K562 (cell line): ENCODE measurements at regions not wholly inside any gene's neighbourhood (a gene's known extent, or its start where the extent isn't known, plus 50 kb on each side); places are given as distances from the start of the nearest gene placed in this dataset.

Experiments used
- DMBX1 ChIP-seq: fragments of 250-450 bp; sonication (Bioruptor Pico); IDR thresholded peaks from 2 replicates; pipeline ENCODE4 v1.8.0; 2022; ENCODE audit warnings: inconsistent platforms, mild to moderate bottlenecking, moderate library complexity, borderline replicate concordance
- FOXK1 ChIP-seq: sonication (generic); formaldehyde crosslinking; IDR thresholded peaks from 2 replicates; pipeline ENCODE4 v1.8.0; 2022; ENCODE audit warnings: missing genetic modification reagents, mild to moderate bottlenecking, borderline replicate concordance
- FOXK2 ChIP-seq, 2 experiments: fragments of 450-650 bp; IDR thresholded peaks in 1 of 2; conservative IDR thresholded peaks in 1 of 2; 2 replicates each; pipeline ENCODE4 v1.6.1; 2016; ENCODE audit warnings: low read depth in 2 of 2, mild to moderate bottlenecking in 1 of 2
- GABPB2 ChIP-seq: fragments of 250-450 bp; sonication (Bioruptor Pico); conservative IDR thresholded peaks from 2 replicates; pipeline ENCODE4 v1.5.1; 2021; ENCODE audit warnings: mild to moderate bottlenecking
- HLTF ChIP-seq: fragments of 450-650 bp; IDR thresholded peaks from 2 replicates; pipeline ENCODE4 v1.6.1; 2016
- JUND ChIP-seq, 2 experiments: IDR thresholded peaks; 2 replicates in 1 of 2; 3 replicates in 1 of 2; pipeline ENCODE4 v1.6.1; 2011; ENCODE audit warnings: borderline replicate concordance in 2 of 2, low read depth in 2 of 2, low read length in 2 of 2, improper control_type of control experiment in 1 of 2, missing biosample characterization in 1 of 2, missing genetic modification characterization in 1 of 2, missing genetic modification reagents in 1 of 2
- MYC ChIP-seq, 2 experiments: fragments of 250-450 bp in 1 of 2; sonication (Bioruptor Pico) in 1 of 2; IDR thresholded peaks; 2 replicates each; pipeline versions ENCODE4 v1.5.1 to v1.6.1; 2012 to 2021; ENCODE audit warnings: low read depth in 2 of 2, borderline replicate concordance in 1 of 2, improper control_type of control experiment in 1 of 2, low read length in 1 of 2, mild to moderate bottlenecking in 1 of 2, moderate library complexity in 1 of 2
- NR2C2 ChIP-seq, 2 experiments: fragments of 200-800 bp in 1 of 2; sonication (Bioruptor generic) in 1 of 2; sonication (generic) in 1 of 2; formaldehyde crosslinking in 1 of 2; IDR thresholded peaks; 2 replicates each; pipeline versions ENCODE4 v1.6.1 to v1.8.0; 2016 to 2022; ENCODE audit warnings: mild to moderate bottlenecking in 1 of 2, missing compliant biosample characterization in 1 of 2, missing genetic modification characterization in 1 of 2, missing genetic modification reagents in 1 of 2
- RBM39 ChIP-seq: fragments of 200-400 bp; formaldehyde crosslinking; optimal IDR thresholded peaks from 2 replicates; pipeline ENCODE3; 2018; ENCODE audit warnings: low read depth, low read length
- SMAD1 ChIP-seq: fragments of 150-350 bp; IDR thresholded peaks from 2 replicates; pipeline ENCODE4 v1.6.1; 2014; ENCODE audit warnings: low read length, low read depth; ENCODE audit not compliant: partially characterized antibody
- ZBTB8A ChIP-seq: fragments of 450-650 bp; IDR thresholded peaks from 2 replicates; pipeline ENCODE4 v1.6.1; 2018; ENCODE audit warnings: mild to moderate bottlenecking, moderate library complexity; ENCODE audit not compliant: partially characterized antibody
- ZNF830 ChIP-seq: fragments of 250-450 bp; sonication (Bioruptor Pico); IDR thresholded peaks from 2 replicates; pipeline ENCODE4 v1.5.0; 2021; ENCODE audit warnings: mild to moderate bottlenecking
- TF ChIP-seq, protein P1 (sequence below), 2 experiments: fragments of 450-650 bp in 1 of 2; IDR thresholded peaks; 2 replicates each; pipeline ENCODE4 v1.6.1; 2011 to 2017; ENCODE audit warnings: low read depth in 2 of 2, antibody characterized with exemption in 1 of 2, borderline replicate concordance in 1 of 2, low read length in 1 of 2, mild to moderate bottlenecking in 1 of 2, mixed read lengths in 1 of 2; ENCODE audit not compliant: control insufficient read depth in 1 of 2
- TF ChIP-seq, protein P2 (sequence below): fragments of 450-650 bp; IDR thresholded peaks from 2 replicates; pipeline ENCODE4 v1.6.1; 2016
- TF ChIP-seq, protein P3 (sequence below): fragments of 250-450 bp; sonication (Bioruptor Pico); IDR thresholded peaks from 2 replicates; pipeline ENCODE4 v1.5.0; 2021
- TF ChIP-seq, protein P4 (sequence below), 2 experiments: fragments of 450-650 bp in 1 of 2; sonication (generic) in 1 of 2; formaldehyde crosslinking; conservative IDR thresholded peaks; 2 replicates each; pipeline versions ENCODE4 v1.4.0 to v1.8.1; 2020 to 2022; ENCODE audit warnings: mild to moderate bottlenecking in 1 of 2, missing genetic modification reagents in 1 of 2

DNA sequence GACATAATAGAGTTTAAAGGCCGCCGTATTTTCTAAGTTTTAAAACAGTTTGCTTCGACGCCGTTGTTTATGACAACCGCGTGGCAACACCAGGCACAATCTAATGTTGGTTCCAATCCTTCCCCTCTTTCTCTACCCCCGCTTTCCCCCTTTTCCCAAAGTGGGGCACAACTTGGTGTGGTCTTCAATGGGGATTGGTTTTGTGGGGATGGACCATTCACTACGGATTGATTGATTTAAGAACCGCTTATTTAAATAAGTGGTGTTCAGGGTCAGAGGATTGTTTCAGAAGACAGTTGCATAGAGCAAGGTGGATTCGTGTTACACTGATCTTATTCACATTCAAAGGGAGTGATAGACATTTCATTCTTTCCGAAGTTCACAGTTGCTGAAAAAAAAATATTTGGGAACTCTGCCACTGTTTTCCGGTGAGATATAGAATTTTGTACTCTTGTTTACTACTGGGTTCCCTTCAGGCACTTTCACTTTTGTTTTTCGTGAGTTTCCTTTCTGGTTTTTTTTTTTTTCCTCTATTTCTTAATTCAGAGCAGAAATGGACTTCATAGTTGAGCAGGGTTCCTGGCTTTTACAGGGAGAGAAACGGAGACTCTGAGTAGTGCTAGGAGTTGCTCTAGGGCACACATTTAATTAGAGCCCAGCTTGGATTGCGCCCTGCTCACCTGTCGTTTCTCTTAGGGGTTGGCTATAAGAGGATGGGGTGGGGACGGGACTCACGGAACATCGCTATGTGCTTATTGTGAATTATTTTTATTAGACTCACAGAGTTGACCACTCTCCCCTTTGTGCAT lies 79.6 kb upstream of the AK4 start (continued):
- TF ChIP-seq, protein P1, sequence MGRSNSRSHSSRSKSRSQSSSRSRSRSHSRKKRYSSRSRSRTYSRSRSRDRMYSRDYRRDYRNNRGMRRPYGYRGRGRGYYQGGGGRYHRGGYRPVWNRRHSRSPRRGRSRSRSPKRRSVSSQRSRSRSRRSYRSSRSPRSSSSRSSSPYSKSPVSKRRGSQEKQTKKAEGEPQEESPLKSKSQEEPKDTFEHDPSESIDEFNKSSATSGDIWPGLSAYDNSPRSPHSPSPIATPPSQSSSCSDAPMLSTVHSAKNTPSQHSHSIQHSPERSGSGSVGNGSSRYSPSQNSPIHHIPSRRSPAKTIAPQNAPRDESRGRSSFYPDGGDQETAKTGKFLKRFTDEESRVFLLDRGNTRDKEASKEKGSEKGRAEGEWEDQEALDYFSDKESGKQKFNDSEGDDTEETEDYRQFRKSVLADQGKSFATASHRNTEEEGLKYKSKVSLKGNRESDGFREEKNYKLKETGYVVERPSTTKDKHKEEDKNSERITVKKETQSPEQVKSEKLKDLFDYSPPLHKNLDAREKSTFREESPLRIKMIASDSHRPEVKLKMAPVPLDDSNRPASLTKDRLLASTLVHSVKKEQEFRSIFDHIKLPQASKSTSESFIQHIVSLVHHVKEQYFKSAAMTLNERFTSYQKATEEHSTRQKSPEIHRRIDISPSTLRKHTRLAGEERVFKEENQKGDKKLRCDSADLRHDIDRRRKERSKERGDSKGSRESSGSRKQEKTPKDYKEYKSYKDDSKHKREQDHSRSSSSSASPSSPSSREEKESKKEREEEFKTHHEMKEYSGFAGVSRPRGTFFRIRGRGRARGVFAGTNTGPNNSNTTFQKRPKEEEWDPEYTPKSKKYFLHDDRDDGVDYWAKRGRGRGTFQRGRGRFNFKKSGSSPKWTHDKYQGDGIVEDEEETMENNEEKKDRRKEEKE (IDR thresholded peaks at IDR 0.05; ENCODE audit: borderline replicate concordance in 1 of 2, control insufficient read depth in 1 of 2, low read depth in 2 of 2, low read length in 1 of 2) = no peak
- TF ChIP-seq FOXK1 (CRISPR knock-in tag) = no peak
- TF ChIP-seq, protein P2, sequence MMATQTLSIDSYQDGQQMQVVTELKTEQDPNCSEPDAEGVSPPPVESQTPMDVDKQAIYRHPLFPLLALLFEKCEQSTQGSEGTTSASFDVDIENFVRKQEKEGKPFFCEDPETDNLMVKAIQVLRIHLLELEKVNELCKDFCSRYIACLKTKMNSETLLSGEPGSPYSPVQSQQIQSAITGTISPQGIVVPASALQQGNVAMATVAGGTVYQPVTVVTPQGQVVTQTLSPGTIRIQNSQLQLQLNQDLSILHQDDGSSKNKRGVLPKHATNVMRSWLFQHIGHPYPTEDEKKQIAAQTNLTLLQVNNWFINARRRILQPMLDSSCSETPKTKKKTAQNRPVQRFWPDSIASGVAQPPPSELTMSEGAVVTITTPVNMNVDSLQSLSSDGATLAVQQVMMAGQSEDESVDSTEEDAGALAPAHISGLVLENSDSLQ = no peak
- TF ChIP-seq RBM39 = no peak
- no peak for TF ChIP-seq MYC (IDR thresholded peaks at IDR 0.05; ENCODE audit: low read depth, low read length)
- TF ChIP-seq MYC (CRISPR knock-in tag; IDR thresholded peaks at IDR 0.05; ENCODE audit: borderline replicate concordance, low read depth) = no peak
- TF ChIP-seq SMAD1 = no peak
- TF ChIP-seq JUND (IDR thresholded peaks at IDR 0.05; ENCODE audit: borderline replicate concordance, low read depth, low read length) = no peak
- TF ChIP-seq JUND (tag; IDR thresholded peaks at IDR 0.05; ENCODE audit: borderline replicate concordance, low read depth, low read length) = no peak; the same call in 2 of the 3 replicates
- no peak for TF ChIP-seq NR2C2 (CRISPR knock-in tag; IDR thresholded peaks at IDR 0.05)
- no peak for TF ChIP-seq NR2C2 (tag; IDR thresholded peaks at IDR 0.05)
- peak; percentile 89 to 91 for TF ChIP-seq FOXK2 (conservative IDR thresholded peaks at IDR 0.05 in 1 of 2, IDR thresholded peaks at IDR 0.05 in 1 of 2; ENCODE audit: low read depth in 2 of 2)
- TF ChIP-seq, protein P3, sequence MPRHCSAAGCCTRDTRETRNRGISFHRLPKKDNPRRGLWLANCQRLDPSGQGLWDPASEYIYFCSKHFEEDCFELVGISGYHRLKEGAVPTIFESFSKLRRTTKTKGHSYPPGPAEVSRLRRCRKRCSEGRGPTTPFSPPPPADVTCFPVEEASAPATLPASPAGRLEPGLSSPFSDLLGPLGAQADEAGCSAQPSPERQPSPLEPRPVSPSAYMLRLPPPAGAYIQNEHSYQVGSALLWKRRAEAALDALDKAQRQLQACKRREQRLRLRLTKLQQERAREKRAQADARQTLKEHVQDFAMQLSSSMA (CRISPR knock-in tag) = 0 out of 2 replicates have a peak, but pooled peaks have one; percentile 5
- TF ChIP-seq HLTF = no peak
- 0 out of 2 replicates have a peak, but pooled peaks have one; percentile 16 for TF ChIP-seq DMBX1
- TF ChIP-seq ZBTB8A = no peak
- TF ChIP-seq GABPB2 (CRISPR knock-in tag) = no peak
- TF ChIP-seq, protein P4, sequence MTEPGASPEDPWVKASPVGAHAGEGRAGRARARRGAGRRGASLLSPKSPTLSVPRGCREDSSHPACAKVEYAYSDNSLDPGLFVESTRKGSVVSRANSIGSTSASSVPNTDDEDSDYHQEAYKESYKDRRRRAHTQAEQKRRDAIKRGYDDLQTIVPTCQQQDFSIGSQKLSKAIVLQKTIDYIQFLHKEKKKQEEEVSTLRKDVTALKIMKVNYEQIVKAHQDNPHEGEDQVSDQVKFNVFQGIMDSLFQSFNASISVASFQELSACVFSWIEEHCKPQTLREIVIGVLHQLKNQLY (CRISPR knock-in tag; conservative IDR thresholded peaks at IDR 0.05) = no peak
- no peak for TF ChIP-seq ZNF830 (CRISPR knock-in tag)
